Thyroid gland (tissue), 4 donors: ENCODE measurements at regions not wholly inside any gene's neighbourhood (a gene's known extent, or its start where the extent isn't known, plus 50 kb on each side); places are given as distances from the start of the nearest gene placed in this dataset.
A peak's percentile ranks its signal among the peaks of the same experiment; 100 is the strongest.

Experiments
- DNase-seq, 2 donors: peaks; one replicate each; pipeline ENCODE4 v3.0.0-alpha.2; 2019
- H3K27ac ChIP-seq, 3 donors: fragments of 200-600 bp; sonication (generic); 1 replicate in 2 of 3; 2 replicates in 1 of 3; pipeline ENCODE4 v1.5.1; 2016 to 2019; ENCODE audit warnings: mild to moderate bottlenecking in 1 of 3, moderate library complexity in 1 of 3
- H3K27me3 ChIP-seq: fragments of 200-600 bp; sonication (generic); one replicate; pipeline ENCODE4 v1.5.1; 2019
- H3K36me3 ChIP-seq, 2 donors: fragments of 200-600 bp; sonication (generic); one replicate each; pipeline ENCODE4 v1.5.1; 2016 to 2019
- H3K4me1 ChIP-seq, 2 donors: fragments of 200-600 bp; sonication (generic); one replicate each; pipeline ENCODE4 v1.5.1; 2017 to 2019
- H3K4me3 ChIP-seq, 3 donors: fragments of 200-600 bp; sonication (generic); replicated peaks in 1 of 3; 1 replicate in 2 of 3; 2 replicates in 1 of 3; pipeline ENCODE4 v1.5.1; 2016; ENCODE audit warnings: mild to moderate bottlenecking in 1 of 3
- H3K9me3 ChIP-seq: fragments of 200-600 bp; sonication (generic); one replicate; pipeline ENCODE4 v1.5.1; 2017
- POLR2A ChIP-seq, 2 donors: fragments of 450-650 bp; IDR thresholded peaks; one replicate each; pipeline ENCODE4 v1.6.1; 2017; ENCODE audit warnings: antibody characterized with exemption in 2 of 2, mild to moderate bottlenecking in 2 of 2, moderate library complexity in 1 of 2
- WGBS, 2 donors: methylation state at CpG; one replicate each; pipeline ENCODE4 v1.1.5; 2017; 5-methylcytosine and 5-hydroxymethylcytosine counted together
- intact Hi-C: fragments of 100-400 bp; cut with DNase I; formaldehyde crosslinking; loops from one replicate; pipeline ENCODE4 v1.15.1; 2023
- TF ChIP-seq, protein P1 (sequence below), 6 experiments: fragments of 200-600 bp in 3 of 6; fragments of 450-650 bp in 3 of 6; sonication (generic) in 3 of 6; IDR thresholded peaks; one replicate each; pipeline ENCODE4 v1.5.1; 2016 to 2019; ENCODE audit warnings: antibody characterized with exemption in 6 of 6, mild to moderate bottlenecking in 2 of 6, inconsistent platforms in 1 of 6, moderate library complexity in 1 of 6

DNA sequence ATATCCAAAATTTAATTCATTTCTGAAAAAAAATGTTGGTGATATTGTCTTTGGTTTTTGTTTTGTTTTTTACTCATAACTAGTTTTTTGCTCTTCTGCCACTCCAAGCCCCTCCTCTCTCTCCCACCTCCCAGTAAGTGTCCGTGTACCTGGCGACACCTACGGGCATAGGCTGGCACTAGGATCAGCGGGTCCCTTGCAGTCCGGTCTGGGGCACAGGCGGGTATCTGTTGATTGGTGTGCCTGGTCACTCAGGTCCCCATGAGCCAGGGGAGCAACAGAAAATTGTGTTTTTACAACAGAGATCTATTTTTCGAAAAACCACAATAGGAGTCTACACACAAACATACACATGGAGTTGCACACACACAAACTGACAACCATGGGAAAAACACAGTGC is 104.8 kb downstream of the ZIC5 start:
- intact Hi-C loops, result no loop called here
- no peak for DNase-seq
- Histone ChIP-seq H3K4me1 (peaks cover 8 to 9% of the 10 kb centered on the region in 2 donors), H3K4me3 (no peak overlapping the region), H3K36me3 (no peaks in the 10 kb centered on the region), H3K27ac (no peak overlapping the region), H3K9me3 (no peaks in the 10 kb centered on the region), H3K27me3 (no peaks in the 10 kb centered on the region)
- 96 to 99% methylated on average over 7 of the region's 7 CpGs for WGBS, 2 donors
- TF ChIP-seq, protein P1, sequence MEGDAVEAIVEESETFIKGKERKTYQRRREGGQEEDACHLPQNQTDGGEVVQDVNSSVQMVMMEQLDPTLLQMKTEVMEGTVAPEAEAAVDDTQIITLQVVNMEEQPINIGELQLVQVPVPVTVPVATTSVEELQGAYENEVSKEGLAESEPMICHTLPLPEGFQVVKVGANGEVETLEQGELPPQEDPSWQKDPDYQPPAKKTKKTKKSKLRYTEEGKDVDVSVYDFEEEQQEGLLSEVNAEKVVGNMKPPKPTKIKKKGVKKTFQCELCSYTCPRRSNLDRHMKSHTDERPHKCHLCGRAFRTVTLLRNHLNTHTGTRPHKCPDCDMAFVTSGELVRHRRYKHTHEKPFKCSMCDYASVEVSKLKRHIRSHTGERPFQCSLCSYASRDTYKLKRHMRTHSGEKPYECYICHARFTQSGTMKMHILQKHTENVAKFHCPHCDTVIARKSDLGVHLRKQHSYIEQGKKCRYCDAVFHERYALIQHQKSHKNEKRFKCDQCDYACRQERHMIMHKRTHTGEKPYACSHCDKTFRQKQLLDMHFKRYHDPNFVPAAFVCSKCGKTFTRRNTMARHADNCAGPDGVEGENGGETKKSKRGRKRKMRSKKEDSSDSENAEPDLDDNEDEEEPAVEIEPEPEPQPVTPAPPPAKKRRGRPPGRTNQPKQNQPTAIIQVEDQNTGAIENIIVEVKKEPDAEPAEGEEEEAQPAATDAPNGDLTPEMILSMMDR (IDR thresholded peaks at IDR 0.05), result no peak
- no peak for TF ChIP-seq POLR2A (IDR thresholded peaks at IDR 0.05)

DNA sequence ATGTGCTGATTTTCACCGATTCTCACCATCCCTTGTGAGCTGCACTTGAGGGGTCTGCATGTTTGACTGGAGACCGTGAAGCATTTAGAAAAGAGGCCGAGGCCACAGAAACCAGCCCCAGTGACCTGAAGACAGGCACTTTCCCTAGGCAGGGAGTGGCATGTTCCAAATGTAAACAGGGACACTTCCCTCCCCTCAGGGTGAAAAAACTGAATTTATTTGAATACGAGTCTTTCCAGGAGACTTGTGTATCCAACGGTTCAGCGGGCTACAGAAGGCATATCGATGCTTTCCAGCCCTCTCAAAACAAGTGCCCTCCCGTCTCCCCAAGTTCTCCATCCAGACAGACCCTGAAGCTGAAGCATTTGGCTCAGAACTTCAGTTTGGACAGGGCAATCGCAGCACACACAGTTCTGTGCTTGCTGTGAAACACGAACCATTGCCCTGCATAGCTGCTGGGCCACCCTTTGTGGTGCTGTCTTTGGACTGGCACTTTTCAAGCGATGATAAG is 106.1 kb downstream of the ZIC5 start:
- DNase-seq, result peak in 1 of 2 donors; percentile 11
- whole genome bisulfite sequencing, 2 donors, result 51 to 68% methylated on average over 11 of the region's 11 CpGs
- Histone ChIP-seq H3K4me3 (no peak overlapping the region), H3K27me3 (no peaks in the 10 kb centered on the region), H3K4me1 (peaks cover 13 to 18% of the 10 kb centered on the region in 2 donors), H3K27ac (no peak overlapping the region), H3K36me3 (no peaks in the 10 kb centered on the region), H3K9me3 (no peaks in the 10 kb centered on the region)
- intact Hi-C loops, result no loop called here
- TF ChIP-seq, protein P1 (IDR thresholded peaks at IDR 0.05), result no peak
- TF ChIP-seq POLR2A (IDR thresholded peaks at IDR 0.05), result no peak

DNA sequence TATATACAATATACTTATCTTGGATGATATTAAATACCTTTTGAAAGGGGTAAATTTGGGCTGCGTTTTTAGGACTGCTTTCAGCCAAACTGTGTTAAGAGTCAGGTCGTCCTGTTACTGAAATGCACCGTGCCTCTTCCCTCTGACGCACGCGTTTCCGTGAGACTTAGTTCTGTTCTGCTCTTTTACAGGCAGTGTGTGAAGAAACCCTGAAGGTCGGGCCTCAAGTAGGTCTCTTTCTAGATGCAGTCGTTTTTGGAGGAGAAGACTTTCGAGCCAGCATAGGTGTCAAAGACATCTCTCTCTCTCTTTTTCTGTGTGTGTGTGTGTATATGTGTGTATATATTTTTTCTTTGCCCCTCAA is 107.0 kb downstream of the ZIC5 start:
- Histone ChIP-seq H3K4me3 (no peak overlapping the region), H3K27ac (no peak overlapping the region), H3K9me3 (no peaks in the 10 kb centered on the region), H3K4me1 (peaks cover 13 to 18% of the 10 kb centered on the region in 2 donors), H3K36me3 (no peaks in the 10 kb centered on the region), H3K27me3 (no peaks in the 10 kb centered on the region)
- no peak for TF ChIP-seq POLR2A (IDR thresholded peaks at IDR 0.05)
- TF ChIP-seq, protein P1 (IDR thresholded peaks at IDR 0.05), result no peak
- 76 to 80% methylated on average over 10 of the region's 10 CpGs for WGBS, 2 donors
- no peak for DNase-seq
- intact Hi-C loops, result no loop called here

DNA sequence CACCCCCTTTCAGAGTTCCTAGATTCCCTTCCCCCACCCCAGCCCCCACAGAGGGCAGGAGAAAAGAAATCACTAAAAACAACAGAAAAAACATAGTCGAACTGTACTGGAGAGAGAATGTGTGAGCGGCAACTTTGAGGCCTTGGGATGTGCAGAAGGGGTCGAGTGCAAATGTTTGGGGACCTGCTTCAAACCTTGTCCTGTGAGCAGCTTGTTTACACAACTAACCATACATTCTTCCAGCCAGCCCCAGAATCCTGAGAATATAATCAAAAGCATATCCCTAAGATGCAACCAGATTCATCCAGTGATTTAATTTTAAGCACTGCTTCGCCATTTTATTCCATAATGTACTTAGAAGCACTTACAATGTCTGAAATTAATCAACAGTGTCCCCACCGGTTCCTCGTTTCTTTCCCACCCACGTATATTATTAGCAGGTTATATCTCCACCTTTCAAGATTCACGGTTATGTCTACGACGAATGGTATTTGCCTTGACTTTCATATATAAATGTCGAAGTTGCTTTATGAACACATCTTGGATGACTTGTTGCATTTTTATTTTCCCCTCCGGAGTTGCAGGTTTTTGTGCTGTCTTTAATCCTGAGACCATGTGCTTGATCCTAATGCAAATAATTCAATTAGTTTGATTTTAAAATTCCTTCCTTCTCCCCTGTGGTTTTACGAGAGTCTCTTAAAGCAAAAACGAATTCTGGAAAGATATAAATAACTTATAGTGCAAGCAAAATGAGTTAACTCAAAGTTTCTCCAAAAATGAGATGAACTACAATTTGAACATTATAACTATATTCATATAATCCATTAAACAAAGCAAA is 107.6 kb downstream of the ZIC5 start:
- H3K27ac ChIP-seq, result no peak overlapping the region

More for the DNA sequence above, 107.6 kb downstream of the ZIC5 start:
- Histone ChIP-seq H3K4me1 (peaks cover 13 to 18% of the 10 kb centered on the region in 2 donors), H3K4me3 (no peak overlapping the region), H3K9me3 (no peaks in the 10 kb centered on the region), H3K27me3 (no peaks in the 10 kb centered on the region), H3K36me3 (no peaks in the 10 kb centered on the region)
- DNase-seq, result no peak
- WGBS, 2 donors, result 86 to 88% methylated on average over 14 of the region's 14 CpGs
- intact Hi-C loops, result no loop called here
- TF ChIP-seq, protein P1 (IDR thresholded peaks at IDR 0.05), result no peak
- no peak for TF ChIP-seq POLR2A (IDR thresholded peaks at IDR 0.05)
